IMR-90 (cell line): ENCODE measurements at regions not wholly inside any gene's neighbourhood (a gene's known extent, or its start where the extent isn't known, plus 50 kb on each side); places are given as distances from the start of the nearest gene placed in this dataset.

ENCODE experiments used
- ATAC-seq: fragments of 200-7000 bp; cut with Tn5 transposase; 2 replicates; pipeline ENCODE4 v1.9.1; 2020; ENCODE audit warnings: low read depth, mild to moderate bottlenecking, moderate library complexity
- BruUV-seq: library from RNA; stranded (reverse); fragments of 400-500 nt; replicated peaks from 2 replicates; lab custom pipeline; 2021; lab: Mats Ljungman, UMichigan
- CTCF ChIA-PET: fragments of 300-600 bp; formaldehyde crosslinking; extraction: SDS; loops from one replicate; lab custom pipeline; 2021; ENCODE audit warnings: antibody characterized with exemption; lab: Yijun Ruan, JAX
- POLR2A ChIA-PET: fragments of 300-600 bp; sonication (Branson Sonifier 250); formaldehyde crosslinking; loops from one replicate; lab custom pipeline; 2022; ENCODE audit warnings: antibody characterized with exemption; ENCODE audit not compliant: unreplicated experiment; lab: Charles Lee
- DNase-seq: peaks from one replicate; pipeline ENCODE4 v3.0.0; 2013
- H2AFZ ChIP-seq: replicated peaks from 2 replicates; pipeline ENCODE3; 2013; ENCODE audit warnings: low read length, mild to moderate bottlenecking; ENCODE audit not compliant: poor library complexity
- H2AK5ac ChIP-seq: 2 replicates; pipeline ENCODE4 v1.6.1; 2013; ENCODE audit warnings: low read depth, low read length, inconsistent platforms
- H2AK9ac ChIP-seq: replicated peaks from 2 replicates; pipeline ENCODE3; 2013; ENCODE audit warnings: mild to moderate bottlenecking, low read depth, low read length, moderate library complexity; ENCODE audit not compliant: poor library complexity
- H2BK120ac ChIP-seq: 2 replicates; pipeline ENCODE4 v1.6.1; 2013; ENCODE audit warnings: low read depth, low read length, inconsistent platforms
- H2BK15ac ChIP-seq: 3 replicates; pipeline ENCODE4 v1.6.1; 2013; ENCODE audit warnings: low read depth, low read length, inconsistent platforms
- H2BK20ac ChIP-seq: 2 replicates; pipeline ENCODE4 v1.6.1; 2013; ENCODE audit warnings: low read depth, mild to moderate bottlenecking, inconsistent platforms, low read length, moderate library complexity
- H2BK5ac ChIP-seq: 2 replicates; pipeline ENCODE4 v1.6.1; 2013; ENCODE audit warnings: mild to moderate bottlenecking, low read depth, low read length, inconsistent platforms; ENCODE audit not compliant: poor library complexity, severe bottlenecking
- H3K14ac ChIP-seq: replicated peaks from 2 replicates; pipeline ENCODE4 v1.6.1; 2013; ENCODE audit warnings: low read depth, low read length, inconsistent platforms
- H3K18ac ChIP-seq: 2 replicates; pipeline ENCODE4 v1.6.1; 2013; ENCODE audit warnings: low read depth, low read length, control low read depth
- H3K23ac ChIP-seq: 2 replicates; pipeline ENCODE4 v1.6.1; 2013; ENCODE audit warnings: low read depth, low read length, inconsistent platforms
- H3K27ac ChIP-seq: 2 replicates; pipeline ENCODE4 v1.5.1; 2013; ENCODE audit warnings: mild to moderate bottlenecking, control low read depth, low read length; ENCODE audit not compliant: insufficient read depth
- H3K27me3 ChIP-seq: 2 replicates; pipeline ENCODE4 v1.6.1; 2013; ENCODE audit warnings: low read length; ENCODE audit not compliant: control insufficient read depth, insufficient read depth
- H3K36me3 ChIP-seq: 2 replicates; pipeline ENCODE4 v1.6.1; 2013; ENCODE audit warnings: low read length, mixed read lengths; ENCODE audit not compliant: control insufficient read depth, insufficient read depth
- H3K4ac ChIP-seq: 2 replicates; pipeline ENCODE4 v1.6.1; 2013; ENCODE audit warnings: low read depth, low read length, inconsistent platforms
- H3K4me1 ChIP-seq: 2 replicates; pipeline ENCODE4 v1.6.1; 2013; ENCODE audit warnings: low read length, mixed read lengths; ENCODE audit not compliant: control insufficient read depth, insufficient read depth
- H3K4me2 ChIP-seq: 2 replicates; pipeline ENCODE4 v1.6.1; 2013; ENCODE audit warnings: low read depth, mild to moderate bottlenecking, control low read depth, low read length, moderate library complexity
- H3K4me3 ChIP-seq: 2 replicates; pipeline ENCODE4 v1.5.1; 2013; ENCODE audit warnings: low read depth, mild to moderate bottlenecking, control low read depth, low read length, moderate library complexity; ENCODE audit not compliant: insufficient read depth
- H3K56ac ChIP-seq: 2 replicates; pipeline ENCODE4 v1.6.1; 2013; ENCODE audit warnings: low read length, inconsistent platforms; ENCODE audit not compliant: insufficient read depth; ENCODE audit errors: extremely low read depth
- H3K79me1 ChIP-seq, 2 experiments: 2 replicates each; pipeline ENCODE4 v1.6.1; 2013; ENCODE audit warnings: low read length in 2 of 2, inconsistent platforms in 1 of 2, low read depth in 1 of 2
- H3K9ac ChIP-seq: 2 replicates; pipeline ENCODE4 v1.6.1; 2013; ENCODE audit warnings: low read depth, low read length, control low read depth
- H3K9me1 ChIP-seq: 2 replicates; pipeline ENCODE4 v1.6.1; 2013; ENCODE audit warnings: low read length, inconsistent platforms; ENCODE audit not compliant: insufficient read depth
- H3K9me3 ChIP-seq: 2 replicates; pipeline ENCODE4 v1.6.1; 2013; ENCODE audit warnings: low read length; ENCODE audit not compliant: control insufficient read depth, insufficient read depth
- H4K20me1 ChIP-seq: 2 replicates; pipeline ENCODE4 v1.6.1; 2013; ENCODE audit warnings: low read length, inconsistent platforms; ENCODE audit not compliant: insufficient read depth
- H4K5ac ChIP-seq: 2 replicates; pipeline ENCODE4 v1.6.1; 2013; ENCODE audit warnings: mild to moderate bottlenecking, low read depth, low read length, control low read depth
- H4K8ac ChIP-seq, 2 experiments: 2 replicates each; pipeline ENCODE4 v1.6.1; 2013; ENCODE audit warnings: low read depth in 2 of 2, low read length in 2 of 2, control low read depth in 1 of 2, inconsistent platforms in 1 of 2
- H4K91ac ChIP-seq: 2 replicates; pipeline ENCODE4 v1.6.1; 2013; ENCODE audit warnings: low read depth, low read length, inconsistent platforms; ENCODE audit not compliant: insufficient read depth
- BHLHE40 ChIP-seq: fragments of 150-350 bp; IDR thresholded peaks from 2 replicates; pipeline ENCODE4 v1.6.1; 2016; ENCODE audit warnings: mild to moderate bottlenecking, low read depth, low read length
- CHD1 ChIP-seq: IDR thresholded peaks from 2 replicates; pipeline ENCODE4 v1.6.1; 2012; ENCODE audit warnings: low read depth, low read length, improper control_type of control experiment
- CTCF ChIP-seq: conservative IDR thresholded peaks from 2 replicates; pipeline ENCODE4 v1.5.1; 2012; ENCODE audit warnings: mild to moderate bottlenecking, low read depth, low read length, improper control_type of control experiment
- ELK1 ChIP-seq: fragments of 150-350 bp; IDR thresholded peaks from 2 replicates; pipeline ENCODE4 v1.6.1; 2016; ENCODE audit warnings: low read depth, mild to moderate bottlenecking, low read length, moderate library complexity, borderline replicate concordance
- MAFK ChIP-seq: IDR thresholded peaks from 2 replicates; pipeline ENCODE4 v1.6.1; 2012; ENCODE audit warnings: low read depth, low read length, improper control_type of control experiment
- MAZ ChIP-seq: IDR thresholded peaks from 2 replicates; pipeline ENCODE4 v1.6.1; 2012; ENCODE audit warnings: low read depth, mild to moderate bottlenecking, low read length, improper control_type of control experiment, moderate library complexity, borderline replicate concordance
- MXI1 ChIP-seq: IDR thresholded peaks from 2 replicates; pipeline ENCODE4 v1.6.1; 2012; ENCODE audit warnings: low read depth, mild to moderate bottlenecking, low read length, moderate library complexity, borderline replicate concordance
- NFE2L2 ChIP-seq: fragments of 150-350 bp; IDR thresholded peaks from 2 replicates; pipeline ENCODE4 v1.6.1; 2016; ENCODE audit warnings: low read depth, mild to moderate bottlenecking, low read length
- POLR2A ChIP-seq: IDR thresholded peaks from 2 replicates; pipeline ENCODE4 v1.6.1; 2012; ENCODE audit warnings: mild to moderate bottlenecking, low read depth, low read length
- RCOR1 ChIP-seq: IDR thresholded peaks from 2 replicates; pipeline ENCODE4 v1.6.1; 2012; ENCODE audit warnings: mild to moderate bottlenecking, low read length, improper control_type of control experiment; ENCODE audit not compliant: insufficient replicate concordance
- RFX5 ChIP-seq: IDR thresholded peaks from 2 replicates; pipeline ENCODE4 v1.8.0; 2012; ENCODE audit warnings: low read depth, mild to moderate bottlenecking, low read length, moderate library complexity
- SMC3 ChIP-seq: fragments of 150-350 bp; IDR thresholded peaks from 2 replicates; pipeline ENCODE4 v1.6.1; 2016; ENCODE audit warnings: low read depth, mild to moderate bottlenecking, antibody characterized with exemption, low read length, moderate library complexity
- USF2 ChIP-seq: fragments of 150-350 bp; IDR thresholded peaks from 2 replicates; pipeline ENCODE4 v1.6.1; 2017; ENCODE audit warnings: mild to moderate bottlenecking, antibody characterized with exemption, low read length, low read depth
- WGBS, 2 experiments: methylation state at CpG; one replicate each; pipeline versions ENCODE4 v1.1.5 to v1.1.7; 2013; ENCODE audit warnings: missing lambda C conversion rate in 2 of 2; ENCODE audit not compliant: insufficient read length in 1 of 2; ENCODE audit errors: extremely low coverage in 2 of 2; 5-methylcytosine and 5-hydroxymethylcytosine counted together
- dilution Hi-C: fragments of 300-500 bp; cut with HindIII; formaldehyde crosslinking; loops from one replicate; pipeline ENCODE4 v1.14.3; 2018; ENCODE audit warnings: low sequenced_read_pairs; ENCODE audit not compliant: unreplicated experiment
- in situ Hi-C: fragments of 300-500 bp; cut with MboI; formaldehyde crosslinking; loops from 3 replicates; pipeline ENCODE4 v1.14.3; 2019; ENCODE audit warnings: low sequenced_read_pairs, inconsistent platforms, mixed read lengths
- intact Hi-C: fragments of 100-400 bp; cut with micrococcal nuclease; formaldehyde crosslinking; loops from 2 replicates; pipeline ENCODE4 v1.10.0; 2022

GRCh38 chr4:58219179-58219578, 1109.0 kb upstream of the IGFBP7 start:
- H2BK5ac ChIP-seq, result no peak overlapping the region
- no peak for ATAC-seq
- H4K8ac ChIP-seq, result no peak overlapping the region
- no peak overlapping the region for H2BK15ac ChIP-seq
- H3K9me1 ChIP-seq, result no peaks in the 10 kb centered on the region
- no peaks in the 10 kb centered on the region for H3K36me3 ChIP-seq
- H3K9ac ChIP-seq, result no peak overlapping the region
- no peak overlapping the region for H3K14ac ChIP-seq
- POLR2A ChIA-PET, result no interaction called here
- H3K56ac ChIP-seq, result no peak overlapping the region
- H2AFZ ChIP-seq, result no peak overlapping the region
- no peak overlapping the region for H3K18ac ChIP-seq
- no peak for DNase-seq
- WGBS, 2 experiments, result no CpG with 5 or more reads among the region's 2 CpGs
- no peak overlapping the region for H3K23ac ChIP-seq
- CTCF ChIA-PET, result no interaction called here
- no peak overlapping the region for H3K4me3 ChIP-seq
- H2BK20ac ChIP-seq, result no peak overlapping the region
- H3K79me1 ChIP-seq, result no peaks in the 10 kb centered on the region
- dilution Hi-C loops (no loop called here), in situ Hi-C loops (no loop called here), intact Hi-C loops (no loop called here)
- H3K4me2 ChIP-seq, result no peak overlapping the region
- H4K20me1 ChIP-seq, result no peaks in the 10 kb centered on the region
- no TSS peak for BruUV-seq
- no peak overlapping the region for H3K27ac ChIP-seq
- no peak overlapping the region for H2AK5ac ChIP-seq
- no peak overlapping the region for H2AK9ac ChIP-seq
- H3K4ac ChIP-seq, result no peak overlapping the region
- H3K9me3 ChIP-seq, result peaks cover 7% of the 10 kb centered on the region
- TF ChIP-seq MXI1 (no peak), MAFK (no peak), USF2 (no peak), RCOR1 (no peak), MAZ (no peak), NFE2L2 (no peak), CHD1 (no peak), SMC3 (no peak), ELK1 (no peak), CTCF (no peak), POLR2A (no peak), BHLHE40 (no peak), RFX5 (no peak)
- no peaks in the 10 kb centered on the region for H3K27me3 ChIP-seq
- H4K91ac ChIP-seq, result no peak overlapping the region
- H2BK120ac ChIP-seq, result no peak overlapping the region
- no peaks in the 10 kb centered on the region for H3K4me1 ChIP-seq
- H4K5ac ChIP-seq, result no peak overlapping the region
